COR-L47 (cell line): ENCODE measurements at regions not wholly inside any gene's neighbourhood (a gene's known extent, or its start where the extent isn't known, plus 50 kb on each side); places are given as distances from the start of the nearest gene placed in this dataset.

ENCODE experiments used
- DNase-seq: peaks from one replicate; lab custom pipeline; 2025; lab: John Stamatoyannopoulos, UW

GRCh38 chr3:82287562-82287961, 526.1 kb upstream of the GBE1 start:
- no peak for DNase-seq

- DNase-seq = no peak
Measured at GRCh38 chr3:82281205-82281604, 519.8 kb upstream of the GBE1 start.

- no peak for DNase-seq
Measured at GRCh38 chr3:82276992-82277391, 515.5 kb upstream of the GBE1 start.

GRCh38 chr3:82274897-82275296, 513.5 kb upstream of the GBE1 start:
- no peak for DNase-seq

GRCh38 chr3:82265747-82266146, 504.3 kb upstream of the GBE1 start:
- no peak for DNase-seq

- no peak for DNase-seq
Measured at GRCh38 chr3:82262193-82262592, 500.7 kb upstream of the GBE1 start.

- DNase-seq = no peak
Measured at GRCh38 chr3:82261637-82262036, 500.2 kb upstream of the GBE1 start.

GRCh38 chr3:82261013-82261412, 499.6 kb upstream of the GBE1 start:
- peak; percentile 70 for DNase-seq

GRCh38 chr3:82259994-82260393, 498.5 kb upstream of the GBE1 start:
- DNase-seq = no peak

- no peak for DNase-seq
Measured at GRCh38 chr3:82240322-82240721, 478.9 kb upstream of the GBE1 start.

GRCh38 chr3:82236257-82236656, 474.8 kb upstream of the GBE1 start:
- no peak for DNase-seq

GRCh38 chr3:82229397-82229796, 468.0 kb upstream of the GBE1 start:
- no peak for DNase-seq

- DNase-seq = no peak
Measured at GRCh38 chr3:82224661-82225060, 463.2 kb upstream of the GBE1 start.

GRCh38 chr3:82222401-82222800, 461.0 kb upstream of the GBE1 start:
- DNase-seq = no peak

GRCh38 chr3:82217571-82217970, 456.1 kb upstream of the GBE1 start:
- no peak for DNase-seq

GRCh38 chr3:82208002-82208710, 446.7 kb upstream of the GBE1 start:
- no peak for DNase-seq

GRCh38 chr3:82202269-82202668, 440.8 kb upstream of the GBE1 start:
- DNase-seq = no peak

GRCh38 chr3:82201316-82201715, 439.9 kb upstream of the GBE1 start:
- DNase-seq = no peak

GRCh38 chr3:82198009-82198408, 436.6 kb upstream of the GBE1 start:
- no peak for DNase-seq

- DNase-seq = no peak
Measured at GRCh38 chr3:82196645-82197044, 435.2 kb upstream of the GBE1 start.

- no peak for DNase-seq
Measured at GRCh38 chr3:82194870-82195269, 433.4 kb upstream of the GBE1 start.

GRCh38 chr3:82186017-82186416, 424.6 kb upstream of the GBE1 start:
- DNase-seq = no peak

- DNase-seq = no peak
Measured at GRCh38 chr3:82179291-82179690, 417.8 kb upstream of the GBE1 start.

GRCh38 chr3:82178291-82178690, 416.8 kb upstream of the GBE1 start:
- no peak for DNase-seq
